Naive thymus-derived CD4-positive, alpha-beta T cell (primary cell): ENCODE measurements at regions not wholly inside any gene's neighbourhood (a gene's known extent, or its start where the extent isn't known, plus 50 kb on each side); places are given as distances from the start of the nearest gene placed in this dataset.

ENCODE experiments used
- ATAC-seq: fragments of 150-1000 bp; cut with Tn5 transposase; 2 replicates; pipeline ENCODE4 v1.10.0; 2021; ENCODE audit warnings: mild to moderate bottlenecking, moderate library complexity
- CTCF ChIA-PET: fragments of 350-600 bp; sonication (Branson Sonifier 250); formaldehyde crosslinking; loops from one replicate; lab custom pipeline; 2021; ENCODE audit warnings: antibody characterized with exemption; lab: Charles Lee
- POLR2A ChIA-PET: fragments of 350-600 bp; sonication (Branson Sonifier 250); formaldehyde crosslinking; loops from one replicate; lab custom pipeline; 2021; ENCODE audit warnings: antibody characterized with exemption, inconsistent platforms; lab: Charles Lee
- DNase-seq, 9 donors: peaks; one replicate each; pipeline versions ENCODE4 v3.0.0 to v3.0.0-alpha.2; 2020 to 2022; ENCODE audit warnings: mixed read lengths in 1 of 9
- H3K27ac ChIP-seq: one replicate; pipeline ENCODE4 v1.7.0; 2013; ENCODE audit warnings: mild to moderate bottlenecking, low read depth, low read length, moderate library complexity
- H3K27me3 ChIP-seq, 2 donors: one replicate each; pipeline ENCODE4 v1.7.0; 2013; ENCODE audit warnings: low read length in 2 of 2, mild to moderate bottlenecking in 2 of 2, moderate library complexity in 2 of 2; ENCODE audit not compliant: control insufficient read depth in 2 of 2, insufficient read depth in 2 of 2
- H3K36me3 ChIP-seq, 3 experiments: 1 replicate in 2 of 3; 2 replicates in 1 of 3; pipeline ENCODE4 v1.7.0; 2013; ENCODE audit warnings: low read length in 3 of 3, mild to moderate bottlenecking in 3 of 3, moderate library complexity in 1 of 3; ENCODE audit not compliant: insufficient read depth in 3 of 3, control insufficient read depth in 2 of 3
- H3K4me1 ChIP-seq, 2 donors: one replicate each; pipeline ENCODE4 v1.7.0; 2013; ENCODE audit warnings: low read length in 2 of 2, mild to moderate bottlenecking in 2 of 2, moderate library complexity in 1 of 2; ENCODE audit not compliant: control insufficient read depth in 2 of 2, insufficient read depth in 2 of 2
- H3K4me3 ChIP-seq: 2 replicates; pipeline ENCODE4 v1.7.0; 2013; ENCODE audit warnings: mild to moderate bottlenecking, low read length
- H3K9me3 ChIP-seq, 3 experiments: 1 replicate in 2 of 3; 2 replicates in 1 of 3; pipeline ENCODE4 v1.7.0; 2013; ENCODE audit warnings: low read length in 3 of 3; ENCODE audit not compliant: control insufficient read depth in 2 of 3
- H3K27ac Mint-ChIP-seq, 9 donors: one replicate each; pipeline ENCODE4 v1.8.0; 2020 to 2022; ENCODE audit warnings: mixed read lengths in 9 of 9, mild to moderate bottlenecking in 8 of 9, moderate library complexity in 5 of 9, inconsistent platforms in 2 of 9
- H3K27me3 Mint-ChIP-seq, 5 donors: one replicate each; pipeline ENCODE4 v1.8.0; 2021 to 2022; ENCODE audit warnings: mixed read lengths in 5 of 5, mild to moderate bottlenecking in 1 of 5
- H3K36me3 Mint-ChIP-seq, 5 donors: one replicate each; pipeline ENCODE4 v1.8.0; 2020 to 2022; ENCODE audit warnings: mixed read lengths in 5 of 5, mild to moderate bottlenecking in 3 of 5, inconsistent platforms in 1 of 5
- H3K4me1 Mint-ChIP-seq, 7 donors: one replicate each; pipeline ENCODE4 v1.8.0; 2020 to 2022; ENCODE audit warnings: mixed read lengths in 7 of 7, mild to moderate bottlenecking in 3 of 7, inconsistent platforms in 1 of 7
- H3K4me3 Mint-ChIP-seq, 10 donors: one replicate each; pipeline ENCODE4 v1.8.0; 2020 to 2022; ENCODE audit warnings: mild to moderate bottlenecking in 10 of 10, mixed read lengths in 10 of 10, moderate library complexity in 6 of 10, inconsistent platforms in 2 of 10
- H3K9me3 Mint-ChIP-seq, 11 donors: one replicate each; pipeline ENCODE4 v1.8.0; 2020 to 2022; ENCODE audit warnings: mixed read lengths in 11 of 11, mild to moderate bottlenecking in 4 of 11, inconsistent platforms in 1 of 11, moderate library complexity in 1 of 11
- intact Hi-C, 2 donors: fragments of 100-400 bp; cut with micrococcal nuclease; formaldehyde crosslinking; loops; one replicate each; pipeline ENCODE4 v1.15.1; 2023

GRCh38 chr6:167492100-167492449 lies 167.2 kb downstream of the TTLL2 start:
- H3K4me1 Mint-ChIP-seq, result no peaks in the 10 kb centered on the region
- H3K27me3 Mint-ChIP-seq, result peaks cover 6 to 31% (median 22%) of the 10 kb centered on the region in 5 donors
- no peaks in the 10 kb centered on the region for H3K36me3 Mint-ChIP-seq
- ChIA-PET CTCF (no interaction called here), POLR2A (no interaction called here)
- Histone ChIP-seq H3K27me3 (no peaks in the 10 kb centered on the region), H3K36me3 (no peaks in the 10 kb centered on the region), H3K9me3 (no peaks in the 10 kb centered on the region), H3K27ac (no peak overlapping the region), H3K4me1 (no peaks in the 10 kb centered on the region), H3K4me3 (no peak overlapping the region)
- intact Hi-C loops, result no loop called here
- no peak overlapping the region for H3K27ac Mint-ChIP-seq
- ATAC-seq (no peak), DNase-seq (no peak)
- peaks cover 0 to 8% (median 0%) of the 10 kb centered on the region in 11 donors for H3K9me3 Mint-ChIP-seq
- no peak overlapping the region for H3K4me3 Mint-ChIP-seq

DNA sequence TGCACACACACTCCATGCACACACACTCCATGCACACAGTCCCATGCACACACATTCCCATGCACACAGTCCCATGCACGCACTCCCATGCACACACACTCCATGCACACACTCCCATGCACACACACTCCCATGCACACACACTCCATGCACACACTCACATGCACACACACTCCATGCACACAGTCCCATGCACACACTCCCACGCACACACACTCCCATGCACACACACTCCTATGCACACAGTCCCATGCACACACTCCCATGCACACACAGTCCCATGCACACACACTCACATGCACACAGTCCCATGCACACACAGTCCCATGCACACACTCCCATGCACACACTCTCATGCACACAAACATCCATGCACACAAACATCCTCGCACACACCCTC lies 168.4 kb downstream of the TTLL2 start:
- H3K36me3 Mint-ChIP-seq, result no peaks in the 10 kb centered on the region
- peak overlapping the region in 1 of 9 donors; percentile 84 for H3K27ac Mint-ChIP-seq
- Histone ChIP-seq H3K27ac (no peak overlapping the region), H3K4me3 (no peak overlapping the region), H3K27me3 (no peaks in the 10 kb centered on the region), H3K4me1 (no peaks in the 10 kb centered on the region), H3K9me3 (no peaks in the 10 kb centered on the region), H3K36me3 (no peaks in the 10 kb centered on the region)
- no peak overlapping the region for H3K4me3 Mint-ChIP-seq
- ChIA-PET POLR2A (no interaction called here), CTCF (no interaction called here)
- H3K4me1 Mint-ChIP-seq, result no peaks in the 10 kb centered on the region
- intact Hi-C loops, result no loop called here
- H3K9me3 Mint-ChIP-seq, result peaks cover 0 to 8% (median 0%) of the 10 kb centered on the region in 11 donors
- ATAC-seq, result no peak
- H3K27me3 Mint-ChIP-seq, result peaks cover 6 to 24% (median 19%) of the 10 kb centered on the region in 5 donors
- no peak for DNase-seq

- Mint-ChIP-seq H3K27me3 (peaks cover 4 to 28% (median 20%) of the 10 kb centered on the region in 5 donors), H3K36me3 (no peaks in the 10 kb centered on the region), H3K4me3 (no peak overlapping the region), H3K27ac (no peak overlapping the region), H3K9me3 (peaks cover 0 to 8% (median 0%) of the 10 kb centered on the region in 11 donors), H3K4me1 (no peaks in the 10 kb centered on the region)
- Histone ChIP-seq H3K27ac (no peak overlapping the region), H3K9me3 (no peaks in the 10 kb centered on the region), H3K36me3 (no peaks in the 10 kb centered on the region), H3K4me3 (no peak overlapping the region), H3K27me3 (no peaks in the 10 kb centered on the region), H3K4me1 (no peaks in the 10 kb centered on the region)
- ATAC-seq, result no peak
- intact Hi-C loops, result no loop called here
- CTCF ChIA-PET, result no interaction called here
- DNase-seq, result no peak
- POLR2A ChIA-PET, result no interaction called here
These were observed 169.3 kb downstream of the TTLL2 start for GRCh38 chr6:167493976-167494697.

DNA sequence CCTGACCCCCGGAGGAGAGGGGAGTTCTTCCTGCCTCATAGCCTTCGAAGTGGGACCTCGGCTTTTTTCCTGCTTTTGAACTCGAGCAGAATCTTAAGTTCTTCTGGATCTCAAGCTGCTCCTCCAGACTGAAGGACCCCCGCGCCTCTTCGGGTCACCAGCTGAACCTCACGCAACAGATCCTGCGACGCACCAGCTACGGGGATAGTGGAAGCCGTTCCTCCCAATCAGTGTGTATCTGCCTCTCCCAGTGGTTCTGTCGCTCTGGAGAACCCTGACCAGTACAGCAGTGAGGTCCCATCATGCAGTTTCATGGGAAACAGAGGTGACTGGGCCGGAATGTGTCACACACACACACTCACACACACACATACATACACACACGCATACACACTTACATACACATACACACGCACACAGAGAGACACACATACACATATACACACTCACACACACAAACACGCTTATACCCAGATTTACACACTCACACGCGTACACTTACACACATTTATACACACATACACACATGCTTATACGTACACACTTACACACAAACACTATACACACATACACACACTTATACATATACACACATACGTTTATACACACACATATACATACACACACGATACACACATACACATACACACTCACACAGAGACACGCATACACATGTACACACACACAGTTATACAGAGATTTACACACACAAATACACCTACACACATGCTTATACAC lies 170.0 kb downstream of the TTLL2 start:
- POLR2A ChIA-PET, result no interaction called here
- ATAC-seq (peak; percentile 22), DNase-seq (no peak)
- Histone ChIP-seq H3K27me3 (no peaks in the 10 kb centered on the region), H3K4me3 (no peak overlapping the region), H3K4me1 (no peaks in the 10 kb centered on the region), H3K9me3 (no peaks in the 10 kb centered on the region), H3K36me3 (no peaks in the 10 kb centered on the region), H3K27ac (no peak overlapping the region)
- Mint-ChIP-seq H3K4me1 (no peaks in the 10 kb centered on the region), H3K27me3 (peaks cover 4 to 31% (median 20%) of the 10 kb centered on the region in 5 donors), H3K36me3 (no peaks in the 10 kb centered on the region), H3K27ac (no peak overlapping the region), H3K4me3 (no peak overlapping the region), H3K9me3 (peaks cover 0 to 8% (median 0%) of the 10 kb centered on the region in 11 donors)
- intact Hi-C loops, result no loop called here
- CTCF ChIA-PET, result no interaction called here

DNA sequence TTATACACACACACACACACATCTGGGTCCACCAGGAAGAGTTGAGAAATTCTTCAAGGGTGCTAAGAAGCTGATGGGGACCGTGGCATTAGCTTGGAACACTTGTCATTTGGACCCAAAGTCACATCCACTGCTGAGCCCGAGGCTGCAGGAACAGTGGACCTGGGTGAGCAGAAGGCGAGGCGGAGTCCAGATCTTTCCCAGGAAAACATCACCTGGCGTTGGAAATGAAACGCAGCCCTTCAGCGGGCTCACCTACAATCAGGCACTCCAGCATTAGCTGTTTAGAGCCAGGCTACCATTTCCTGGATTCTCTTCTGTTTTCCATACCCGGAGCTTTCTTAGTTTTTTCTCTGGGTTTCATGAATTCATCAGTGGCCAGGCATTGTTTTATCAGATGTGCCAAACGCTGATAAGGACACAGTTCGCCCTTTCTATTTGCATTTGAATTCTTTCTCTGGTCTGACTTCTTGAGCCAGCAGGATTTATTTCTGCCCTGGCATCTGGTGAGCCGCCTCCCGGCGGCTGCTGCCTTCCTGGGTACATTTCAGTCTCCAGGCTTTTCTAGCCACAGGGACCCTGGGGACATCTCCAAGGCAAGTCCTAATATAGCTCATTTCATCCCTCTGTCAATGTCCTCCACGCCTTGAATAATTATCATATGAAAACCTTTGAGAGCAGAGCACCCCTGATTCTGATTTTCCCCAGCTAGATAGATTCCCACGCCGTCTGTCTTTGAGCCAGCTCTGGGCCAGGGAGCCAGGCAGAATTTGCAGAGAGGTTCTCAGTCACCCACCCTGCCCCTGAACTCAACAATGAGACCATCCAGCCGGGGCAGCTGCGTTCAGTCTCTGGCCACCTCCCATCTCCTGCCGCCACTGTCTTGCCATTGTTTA lies 170.9 kb downstream of the TTLL2 start:
- peaks cover 4 to 35% (median 20%) of the 10 kb centered on the region in 5 donors for H3K27me3 Mint-ChIP-seq
- intact Hi-C loops, result no loop called here
- no peaks in the 10 kb centered on the region for H3K9me3 ChIP-seq
- no peak overlapping the region for H3K4me3 Mint-ChIP-seq
- no peaks in the 10 kb centered on the region for H3K36me3 Mint-ChIP-seq
- H3K36me3 ChIP-seq, result no peaks in the 10 kb centered on the region
- H3K4me3 ChIP-seq, result no peak overlapping the region
- no peaks in the 10 kb centered on the region for H3K4me1 ChIP-seq
- H3K4me1 Mint-ChIP-seq, result no peaks in the 10 kb centered on the region
- no peaks in the 10 kb centered on the region for H3K27me3 ChIP-seq
- DNase-seq (no peak), ATAC-seq (peak; percentile 12)
- no peak overlapping the region for H3K27ac ChIP-seq
- peaks cover 0 to 8% (median 0%) of the 10 kb centered on the region in 11 donors for H3K9me3 Mint-ChIP-seq
- H3K27ac Mint-ChIP-seq, result no peak overlapping the region
- POLR2A ChIA-PET, result no interaction called here
- CTCF ChIA-PET, result no interaction called here

- Mint-ChIP-seq H3K4me3 (no peak overlapping the region), H3K27ac (no peak overlapping the region), H3K36me3 (no peaks in the 10 kb centered on the region), H3K9me3 (peaks cover 0 to 8% (median 0%) of the 10 kb centered on the region in 11 donors), H3K27me3 (peaks cover 4 to 31% (median 13%) of the 10 kb centered on the region in 5 donors), H3K4me1 (no peaks in the 10 kb centered on the region)
- Histone ChIP-seq H3K4me1 (no peaks in the 10 kb centered on the region), H3K27ac (no peak overlapping the region), H3K27me3 (no peaks in the 10 kb centered on the region), H3K36me3 (no peaks in the 10 kb centered on the region), H3K9me3 (no peaks in the 10 kb centered on the region), H3K4me3 (no peak overlapping the region)
- intact Hi-C loops, result no loop called here
- POLR2A ChIA-PET, result no interaction called here
- ATAC-seq (no peak), DNase-seq (no peak)
- CTCF ChIA-PET, result no interaction called here
These were observed 171.8 kb downstream of the TTLL2 start for GRCh38 chr6:167496707-167497106.
